ENCODE measurements at regions not wholly inside any gene's neighbourhood (a gene's known extent, or its start where the extent isn't known, plus 50 kb on each side); places are given as distances from the start of the nearest gene placed in this dataset.

- peaks cover 0 to 14% (median 3%) of the 10 kb centered on the region in 4 donors for H3K27me3 ChIP-seq
- 83% methylated on average over 25 of the region's 25 CpGs for WGBS
- DNase-seq (ENCODE audit: extremely low spot score), result no peak
- no peak for TF ChIP-seq CTCF (IDR thresholded peaks at IDR 0.05)
- TF ChIP-seq POLR2A (IDR thresholded peaks at IDR 0.05; ENCODE audit: low read depth), result no peak
- TF ChIP-seq EP300 (IDR thresholded peaks at IDR 0.05), result no peak
- intact Hi-C loops (cut with DNase I), result no loop called here
- peak overlapping the region; percentile 60 to 75 (median 71) for H3K27ac ChIP-seq (replicated peaks in 1 of 4)
- no peak overlapping the region for H3K4me3 ChIP-seq
- H3K36me3 ChIP-seq, result no peaks in the 10 kb centered on the region
- peaks cover 18 to 33% (median 32%) of the 10 kb centered on the region in 4 donors for H3K4me1 ChIP-seq
- H3K9me3 ChIP-seq, result peaks cover 0 to 4% (median 1%) of the 10 kb centered on the region in 4 donors
These were observed 172.3 kb upstream of the IER5L start for GRCh38 chr9:129350143-129350935.

GRCh38 chr9:129349665-129349947 is 171.5 kb upstream of the IER5L start:
- no peak for DNase-seq (ENCODE audit: extremely low spot score)
- no peaks in the 10 kb centered on the region for H3K9me3 ChIP-seq
- intact Hi-C loops (cut with DNase I), result no loop called here
- no peak for TF ChIP-seq POLR2A (IDR thresholded peaks at IDR 0.05; ENCODE audit: low read depth)
- no peak for TF ChIP-seq EP300 (IDR thresholded peaks at IDR 0.05)
- no peak for TF ChIP-seq CTCF (IDR thresholded peaks at IDR 0.05)
- TF ChIP-seq POLR2AphosphoS5 (IDR thresholded peaks at IDR 0.05), result no peak
- H3K4me1 ChIP-seq, result peaks cover 18 to 33% (median 32%) of the 10 kb centered on the region in 4 donors
- no peak overlapping the region for H3K4me3 ChIP-seq
- H3K27me3 ChIP-seq, result peaks cover 0 to 14% (median 3%) of the 10 kb centered on the region in 4 donors
- H3K27ac ChIP-seq (replicated peaks in 1 of 4), result no peak overlapping the region
- 95% methylated on average over 5 of the region's 5 CpGs for WGBS
- H3K36me3 ChIP-seq, result no peaks in the 10 kb centered on the region

GRCh38 chr9:129348890-129349664 is 171.0 kb upstream of the IER5L start:
- H3K27ac ChIP-seq (replicated peaks in 1 of 4), result no peak overlapping the region
- intact Hi-C loops (cut with DNase I), result no loop called here
- peaks cover 18 to 34% (median 32%) of the 10 kb centered on the region in 4 donors for H3K4me1 ChIP-seq
- peaks cover 0 to 14% (median 3%) of the 10 kb centered on the region in 4 donors for H3K27me3 ChIP-seq
- TF ChIP-seq EP300 (IDR thresholded peaks at IDR 0.05) (no peak), POLR2AphosphoS5 (IDR thresholded peaks at IDR 0.05) (no peak)
- no peak overlapping the region for H3K4me3 ChIP-seq
- H3K9me3 ChIP-seq, result no peaks in the 10 kb centered on the region
- no peaks in the 10 kb centered on the region for H3K36me3 ChIP-seq
- WGBS, result 86% methylated on average over 11 of the region's 14 CpGs
- DNase-seq (ENCODE audit: extremely low spot score), result no peak

GRCh38 chr9:129347316-129348120 is 169.5 kb upstream of the IER5L start:
- intact Hi-C loops (cut with DNase I), result no loop called here
- no peak for DNase-seq (ENCODE audit: extremely low spot score)
- no peak for TF ChIP-seq POLR2AphosphoS5 (IDR thresholded peaks at IDR 0.05)
- Histone ChIP-seq H3K36me3 (no peaks in the 10 kb centered on the region), H3K4me1 (peaks cover 10 to 24% (median 19%) of the 10 kb centered on the region in 4 donors), H3K9me3 (no peaks in the 10 kb centered on the region), H3K27me3 (peaks cover 0 to 13% (median 3%) of the 10 kb centered on the region in 4 donors), H3K4me3 (no peak overlapping the region), H3K27ac (replicated peaks in 1 of 4) (peak overlapping the region in 3 of 4 donors; percentile 2 to 27 (median 22))
- 69% methylated on average over 16 of the region's 21 CpGs for WGBS

- H3K27me3 ChIP-seq, result no peaks in the 10 kb centered on the region
- H3K9me3 ChIP-seq, result no peaks in the 10 kb centered on the region
- no peak overlapping the region for H3K4me3 ChIP-seq
- DNase-seq (ENCODE audit: extremely low spot score), result no peak
- TF ChIP-seq POLR2A (IDR thresholded peaks at IDR 0.05; ENCODE audit: low read depth), result no peak
- no peak for TF ChIP-seq EP300 (IDR thresholded peaks at IDR 0.05)
- TF ChIP-seq POLR2AphosphoS5 (IDR thresholded peaks at IDR 0.05), result no peak
- TF ChIP-seq CTCF (IDR thresholded peaks at IDR 0.05), result no peak
- H3K36me3 ChIP-seq, result no peaks in the 10 kb centered on the region
- intact Hi-C loops (cut with DNase I), result no loop called here
- H3K4me1 ChIP-seq, result peaks cover 3 to 19% (median 10%) of the 10 kb centered on the region in 4 donors
- 98% methylated on average over 8 of the region's 8 CpGs for WGBS
- peak overlapping the region in 2 of 4 donors; percentile 15 to 31 for H3K27ac ChIP-seq (replicated peaks in 1 of 4)
These were observed 168.0 kb upstream of the IER5L start for GRCh38 chr9:129346046-129346445.

Data from esophagus muscularis mucosa (tissue), 4 donors.